ENCODE measurements at regions not wholly inside any gene's neighbourhood (a gene's known extent, or its start where the extent isn't known, plus 50 kb on each side); places are given as distances from the start of the nearest gene placed in this dataset.

DNA sequence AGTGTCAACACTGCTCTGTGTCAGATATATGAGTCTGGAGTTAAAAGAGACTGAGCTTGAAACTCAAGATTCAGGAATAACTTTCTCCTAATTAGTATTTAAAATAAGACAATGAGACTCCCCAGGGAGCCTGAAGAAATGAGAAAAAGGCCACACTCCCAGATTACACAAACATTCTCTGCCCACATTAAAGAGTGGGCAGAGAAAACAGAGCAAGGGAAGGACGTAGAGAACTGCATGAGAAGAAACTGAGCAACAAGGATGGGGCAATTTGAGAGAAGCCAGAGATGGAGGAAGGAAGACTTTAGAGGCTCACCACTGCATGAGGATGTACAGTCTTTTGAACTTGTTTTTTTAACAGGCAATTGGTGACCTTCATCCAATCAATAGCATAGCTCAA, 438.2 kb downstream of the TDRD15 start:
- TF ChIP-seq, protein P1, sequence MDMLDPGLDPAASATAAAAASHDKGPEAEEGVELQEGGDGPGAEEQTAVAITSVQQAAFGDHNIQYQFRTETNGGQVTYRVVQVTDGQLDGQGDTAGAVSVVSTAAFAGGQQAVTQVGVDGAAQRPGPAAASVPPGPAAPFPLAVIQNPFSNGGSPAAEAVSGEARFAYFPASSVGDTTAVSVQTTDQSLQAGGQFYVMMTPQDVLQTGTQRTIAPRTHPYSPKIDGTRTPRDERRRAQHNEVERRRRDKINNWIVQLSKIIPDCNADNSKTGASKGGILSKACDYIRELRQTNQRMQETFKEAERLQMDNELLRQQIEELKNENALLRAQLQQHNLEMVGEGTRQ (IDR thresholded peaks at IDR 0.05; ENCODE audit: low read depth, low read length) = no peak
- TF ChIP-seq, protein P2, sequence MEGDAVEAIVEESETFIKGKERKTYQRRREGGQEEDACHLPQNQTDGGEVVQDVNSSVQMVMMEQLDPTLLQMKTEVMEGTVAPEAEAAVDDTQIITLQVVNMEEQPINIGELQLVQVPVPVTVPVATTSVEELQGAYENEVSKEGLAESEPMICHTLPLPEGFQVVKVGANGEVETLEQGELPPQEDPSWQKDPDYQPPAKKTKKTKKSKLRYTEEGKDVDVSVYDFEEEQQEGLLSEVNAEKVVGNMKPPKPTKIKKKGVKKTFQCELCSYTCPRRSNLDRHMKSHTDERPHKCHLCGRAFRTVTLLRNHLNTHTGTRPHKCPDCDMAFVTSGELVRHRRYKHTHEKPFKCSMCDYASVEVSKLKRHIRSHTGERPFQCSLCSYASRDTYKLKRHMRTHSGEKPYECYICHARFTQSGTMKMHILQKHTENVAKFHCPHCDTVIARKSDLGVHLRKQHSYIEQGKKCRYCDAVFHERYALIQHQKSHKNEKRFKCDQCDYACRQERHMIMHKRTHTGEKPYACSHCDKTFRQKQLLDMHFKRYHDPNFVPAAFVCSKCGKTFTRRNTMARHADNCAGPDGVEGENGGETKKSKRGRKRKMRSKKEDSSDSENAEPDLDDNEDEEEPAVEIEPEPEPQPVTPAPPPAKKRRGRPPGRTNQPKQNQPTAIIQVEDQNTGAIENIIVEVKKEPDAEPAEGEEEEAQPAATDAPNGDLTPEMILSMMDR (conservative IDR thresholded peaks at IDR 0.05; ENCODE audit: low read depth, low read length) = no peak
- TF ChIP-seq POLR2A (IDR thresholded peaks at IDR 0.05; ENCODE audit: low read depth, low read length) (no peak), BHLHE40 (IDR thresholded peaks at IDR 0.05; ENCODE audit: low read depth, low read length) (no peak), NFE2L2 (IDR thresholded peaks at IDR 0.05; ENCODE audit: low read depth, low read length) (no peak), RFX5 (IDR thresholded peaks at IDR 0.05; ENCODE audit: low read depth, low read length) (no peak)

Measured in IMR-90 (cell line).